GM21723 (cell line): ENCODE measurements at regions not wholly inside any gene's neighbourhood (a gene's known extent, or its start where the extent isn't known, plus 50 kb on each side); places are given as distances from the start of the nearest gene placed in this dataset.

Source experiments
- ATAC-seq: cut with Tn5 transposase; IDR thresholded peaks from one replicate; pipeline ENCODE4 v1.9.1; 2021; ENCODE audit warnings: mild to moderate bottlenecking, moderate library complexity; ENCODE audit not compliant: unreplicated experiment

GRCh38 chr3:117786349-117786748, 1076.8 kb downstream of the TUSC7 start:
- ATAC-seq: no peak

GRCh38 chr3:117788061-117788460, 1078.5 kb downstream of the TUSC7 start:
- ATAC-seq: no peak

GRCh38 chr3:117788506-117788905, 1078.9 kb downstream of the TUSC7 start:
- ATAC-seq: no peak

- ATAC-seq: no peak
Measured at GRCh38 chr3:117790235-117790987, 1080.8 kb downstream of the TUSC7 start.

- ATAC-seq: no peak
Measured at GRCh38 chr3:117793622-117794265, 1084.2 kb downstream of the TUSC7 start.

GRCh38 chr3:117798221-117798620, 1088.6 kb downstream of the TUSC7 start:
- ATAC-seq: no peak

GRCh38 chr3:117798687-117799386, 1089.3 kb downstream of the TUSC7 start:
- ATAC-seq: no peak

- no peak for ATAC-seq
Measured at GRCh38 chr3:117799387-117799735, 1089.8 kb downstream of the TUSC7 start.

- no peak for ATAC-seq
Measured at GRCh38 chr3:117801912-117802239, 1092.3 kb downstream of the TUSC7 start.

GRCh38 chr3:117809186-117810081, 1099.9 kb downstream of the TUSC7 start:
- no peak for ATAC-seq

GRCh38 chr3:117811786-117812185, 1102.2 kb downstream of the TUSC7 start:
- ATAC-seq: no peak

- no peak for ATAC-seq
Measured at GRCh38 chr3:117814975-117815374, 1105.4 kb downstream of the TUSC7 start.

GRCh38 chr3:117817103-117817502, 1107.5 kb downstream of the TUSC7 start:
- ATAC-seq: no peak

- no peak for ATAC-seq
Measured at GRCh38 chr3:117818592-117818991, 1109.0 kb downstream of the TUSC7 start.

- no peak for ATAC-seq
Measured at GRCh38 chr3:117820658-117821299, 1111.2 kb downstream of the TUSC7 start.

GRCh38 chr3:117822416-117822815, 1112.8 kb downstream of the TUSC7 start:
- no peak for ATAC-seq

GRCh38 chr3:117836296-117836695, 1126.7 kb downstream of the TUSC7 start:
- ATAC-seq: no peak

- no peak for ATAC-seq
Measured at GRCh38 chr3:117837391-117837790, 1127.8 kb downstream of the TUSC7 start.

- ATAC-seq: no peak
Measured at GRCh38 chr3:117842086-117842485, 1132.5 kb downstream of the TUSC7 start.

GRCh38 chr3:117843356-117843755, 1133.8 kb downstream of the TUSC7 start:
- ATAC-seq: no peak

GRCh38 chr3:117844676-117845075, 1135.1 kb downstream of the TUSC7 start:
- ATAC-seq: no peak
